Psoas muscle (tissue), 7 donors: ENCODE measurements at regions not wholly inside any gene's neighbourhood (a gene's known extent, or its start where the extent isn't known, plus 50 kb on each side); places are given as distances from the start of the nearest gene placed in this dataset.
"Not testable (repeated sequence)": the region's sequence is repeated elsewhere in the genome, so short reads cannot be mapped to it uniquely, and the experiment has no call there.

Experiments
- ATAC-seq, 4 donors: fragments of 200-7000 bp; cut with Tn5 transposase; one replicate each; pipeline ENCODE4 v1.9.1; 2020; ENCODE audit warnings: moderate library complexity in 3 of 4, mild to moderate bottlenecking in 2 of 4
- DNase-seq, 2 donors: peaks; one replicate each; pipeline ENCODE4 v3.0.0-alpha.2; 2020
- H3K27ac ChIP-seq: fragments of 200-600 bp; one replicate; pipeline ENCODE4 v1.8.0; 2022
- H3K27me3 ChIP-seq, 3 donors: fragments of 200-600 bp in 1 of 3; one replicate each; pipeline versions ENCODE4 v1.6.1 to v1.8.0; 2013 to 2022; ENCODE audit warnings: low read length in 2 of 3, mild to moderate bottlenecking in 2 of 3, moderate library complexity in 1 of 3; ENCODE audit not compliant: insufficient read depth in 3 of 3
- H3K36me3 ChIP-seq, 2 donors: fragments of 200-600 bp in 1 of 2; one replicate each; pipeline versions ENCODE4 v1.6.1 to v1.8.0; 2013 to 2022; ENCODE audit warnings: low read depth in 1 of 2, mild to moderate bottlenecking in 1 of 2, moderate library complexity in 1 of 2; ENCODE audit not compliant: insufficient read depth in 1 of 2
- H3K4me1 ChIP-seq: fragments of 200-600 bp; one replicate; pipeline ENCODE4 v1.8.0; 2022
- H3K4me3 ChIP-seq: fragments of 200-600 bp; one replicate; pipeline ENCODE4 v1.8.0; 2022; ENCODE audit warnings: mild to moderate bottlenecking
- H3K9me3 ChIP-seq: fragments of 200-600 bp; one replicate; pipeline ENCODE4 v1.8.0; 2022
- CTCF ChIP-seq: fragments of 200-600 bp; IDR thresholded peaks from one replicate; pipeline ENCODE4 v1.8.0; 2022; ENCODE audit warnings: antibody characterized with exemption
- WGBS, 3 donors: extraction: QIAGEN DNeasy Blood & Tissue Kit; methylation state at CpG; one replicate each; pipeline versions ENCODE4 v1.1.6 to v1.1.7; 2013; 5-methylcytosine and 5-hydroxymethylcytosine counted together
- intact Hi-C, 2 donors: fragments of 100-400 bp; cut with DNase I; formaldehyde crosslinking; loops; one replicate each; pipeline versions ENCODE4 v1.11.0 to v1.14.2; 2022
- donor health status: healthy with polysubstance abuse.
- donor health status: DM: no; HTN: no; CAD: no; lungs with moderate emphysema.
- donor health status: Bipolar disorder and iron deficiency.
- donor health status: healthy.
- donor health status: DM: yes; HTN: yes; CAD: no.
- donor health status: DM: no; HTN: no; CAD: no.
- donor health status: DM: yes; HTN: yes; CAD: no.

GRCh38 chr14:101320396-101320795 is 240.9 kb upstream of the DIO3 start:
- TF ChIP-seq CTCF, result no peak
- peaks cover 0 to 3% (median 0%) of the 10 kb centered on the region in 3 donors for H3K27me3 ChIP-seq
- WGBS, 3 donors, result 51 to 66% (median 53%) methylated on average over 1 of the region's 1 CpG

GRCh38 chr14:101322223-101322622 is 239.1 kb upstream of the DIO3 start:
- Histone ChIP-seq H3K27ac (no peak overlapping the region), H3K9me3 (peaks cover 4% of the 10 kb centered on the region), H3K4me1 (no peaks in the 10 kb centered on the region), H3K27me3 (peaks cover 0 to 3% (median 0%) of the 10 kb centered on the region in 3 donors), H3K36me3 (no peaks in the 10 kb centered on the region), H3K4me3 (no peak overlapping the region)
- WGBS, 3 donors, result 75 to 82% (median 79%) methylated on average over 5 of the region's 5 CpGs
- no peak for TF ChIP-seq CTCF
- intact Hi-C loops, result no loop called here
- DNase-seq (no peak), ATAC-seq (no peak)

More at GRCh38 chr14:101320396-101320795, 240.9 kb upstream of the DIO3 start:
- Histone ChIP-seq H3K4me1 (no peaks in the 10 kb centered on the region), H3K4me3 (no peak overlapping the region), H3K27ac (no peak overlapping the region), H3K9me3 (peaks cover 7% of the 10 kb centered on the region), H3K36me3 (no peaks in the 10 kb centered on the region)
- no peak for ATAC-seq
- no peak for DNase-seq
- intact Hi-C loops, result no loop called here

GRCh38 chr14:101323111-101323510 is 238.2 kb upstream of the DIO3 start:
- Histone ChIP-seq H3K4me1 (no peaks in the 10 kb centered on the region), H3K4me3 (no peak overlapping the region), H3K27ac (no peak overlapping the region), H3K27me3 (peaks cover 0 to 3% (median 0%) of the 10 kb centered on the region in 3 donors), H3K9me3 (peaks cover 4% of the 10 kb centered on the region), H3K36me3 (no peaks in the 10 kb centered on the region)
- intact Hi-C loops, result no loop called here
- TF ChIP-seq CTCF, result no peak
- 79 to 90% (median 87%) methylated on average over 4 of the region's 4 CpGs for WGBS, 3 donors
- ATAC-seq (no peak), DNase-seq (no peak)

GRCh38 chr14:101323614-101324235 is 237.6 kb upstream of the DIO3 start:
- 89 to 94% (median 93%) methylated on average over 7 of the region's 7 CpGs for WGBS, 3 donors
- intact Hi-C loops, H3K27me3 ChIP-seq, H3K36me3 ChIP-seq, H3K4me3 ChIP-seq, H3K4me1 ChIP-seq, DNase-seq, ATAC-seq, H3K9me3 ChIP-seq, H3K27ac ChIP-seq: not testable (repeated sequence)

- Histone ChIP-seq H3K27ac (no peak overlapping the region), H3K9me3 (peaks cover 4% of the 10 kb centered on the region), H3K4me1 (no peaks in the 10 kb centered on the region), H3K4me3 (no peak overlapping the region), H3K36me3 (no peaks in the 10 kb centered on the region), H3K27me3 (no peaks in the 10 kb centered on the region)
- 94 to 95% (median 94%) methylated on average over 4 of the region's 4 CpGs for WGBS, 3 donors
- intact Hi-C loops, result no loop called here
- DNase-seq (no peak), ATAC-seq (no peak)
- TF ChIP-seq CTCF, result no peak
Measured at GRCh38 chr14:101325319-101325718, 236.0 kb upstream of the DIO3 start.
